Right lobe of liver (tissue), 6 donors: ENCODE measurements at regions not wholly inside any gene's neighbourhood (a gene's known extent, or its start where the extent isn't known, plus 50 kb on each side); places are given as distances from the start of the nearest gene placed in this dataset.

ENCODE experiments used
- ATAC-seq, 4 donors: fragments of 200-7000 bp; cut with Tn5 transposase; one replicate each; pipeline ENCODE4 v1.9.1; 2020; ENCODE audit warnings: mild to moderate bottlenecking in 4 of 4, moderate library complexity in 4 of 4
- DNase-seq, 3 donors: peaks; one replicate each; pipeline ENCODE4 v3.0.0-alpha.2; 2020
- H3K27ac ChIP-seq, 3 donors: fragments of 200-600 bp; one replicate each; pipeline ENCODE4 v1.8.0; 2022
- H3K27me3 ChIP-seq, 2 donors: fragments of 200-600 bp; one replicate each; pipeline ENCODE4 v1.8.0; 2022
- H3K36me3 ChIP-seq, 4 donors: fragments of 200-600 bp; sonication (generic) in 1 of 4; one replicate each; pipeline versions ENCODE4 v1.5.1 to v1.8.0; 2017 to 2022; ENCODE audit warnings: control low read depth in 1 of 4
- H3K4me1 ChIP-seq, 4 donors: fragments of 200-600 bp; sonication (generic) in 1 of 4; one replicate each; pipeline versions ENCODE4 v1.5.1 to v1.8.0; 2017 to 2022; ENCODE audit warnings: control low read depth in 1 of 4
- H3K4me3 ChIP-seq, 3 donors: fragments of 200-600 bp; one replicate each; pipeline ENCODE4 v1.8.0; 2022
- H3K9me3 ChIP-seq, 4 donors: fragments of 200-600 bp; sonication (generic) in 1 of 4; one replicate each; pipeline versions ENCODE4 v1.5.1 to v1.8.0; 2017 to 2022; ENCODE audit warnings: control low read depth in 1 of 4
- POLR2A ChIP-seq: fragments of 450-650 bp; IDR thresholded peaks from one replicate; pipeline ENCODE4 v1.6.1; 2017; ENCODE audit warnings: antibody characterized with exemption, mild to moderate bottlenecking
- WGBS: methylation state at CpG from one replicate; pipeline ENCODE4 v1.1.6; 2018; ENCODE audit warnings: low coverage, low lambda C conversion rate; ENCODE audit not compliant: insufficient coverage; ENCODE audit errors: missing lambda C conversion rate; 5-methylcytosine and 5-hydroxymethylcytosine counted together
- intact Hi-C, 2 donors: fragments of 100-400 bp; cut with DNase I; formaldehyde crosslinking; loops; one replicate each; pipeline versions ENCODE4 v1.11.2 to v1.14.1; 2022
- TF ChIP-seq, protein P1 (sequence below), 4 donors: fragments of 200-600 bp in 3 of 4; fragments of 450-650 bp in 1 of 4; IDR thresholded peaks; one replicate each; pipeline versions ENCODE4 v1.5.1 to v1.8.0; 2016 to 2022; ENCODE audit warnings: antibody characterized with exemption in 4 of 4, mild to moderate bottlenecking in 2 of 4
- donor health status: DM: no; HTN: yes; CAD: no.
- donor health status: DM: no; HTN: no; CAD: no.
- donor health status: DM: no; HTN: no; CAD: no.
- donor health status: DM: no; HTN: yes; CAD: no.
- donor health status: DM: no; HTN: yes; CAD: no.

GRCh38 chr7:91801331-91801983, 79.0 kb downstream of the MTERF1 start:
- no peaks in the 10 kb centered on the region for H3K4me1 ChIP-seq
- no CpG with 5 or more reads among the region's 5 CpGs for WGBS
- intact Hi-C loops = no loop called here
- no peaks in the 10 kb centered on the region for H3K27me3 ChIP-seq
- no peaks in the 10 kb centered on the region for H3K9me3 ChIP-seq
- TF ChIP-seq, protein P1, sequence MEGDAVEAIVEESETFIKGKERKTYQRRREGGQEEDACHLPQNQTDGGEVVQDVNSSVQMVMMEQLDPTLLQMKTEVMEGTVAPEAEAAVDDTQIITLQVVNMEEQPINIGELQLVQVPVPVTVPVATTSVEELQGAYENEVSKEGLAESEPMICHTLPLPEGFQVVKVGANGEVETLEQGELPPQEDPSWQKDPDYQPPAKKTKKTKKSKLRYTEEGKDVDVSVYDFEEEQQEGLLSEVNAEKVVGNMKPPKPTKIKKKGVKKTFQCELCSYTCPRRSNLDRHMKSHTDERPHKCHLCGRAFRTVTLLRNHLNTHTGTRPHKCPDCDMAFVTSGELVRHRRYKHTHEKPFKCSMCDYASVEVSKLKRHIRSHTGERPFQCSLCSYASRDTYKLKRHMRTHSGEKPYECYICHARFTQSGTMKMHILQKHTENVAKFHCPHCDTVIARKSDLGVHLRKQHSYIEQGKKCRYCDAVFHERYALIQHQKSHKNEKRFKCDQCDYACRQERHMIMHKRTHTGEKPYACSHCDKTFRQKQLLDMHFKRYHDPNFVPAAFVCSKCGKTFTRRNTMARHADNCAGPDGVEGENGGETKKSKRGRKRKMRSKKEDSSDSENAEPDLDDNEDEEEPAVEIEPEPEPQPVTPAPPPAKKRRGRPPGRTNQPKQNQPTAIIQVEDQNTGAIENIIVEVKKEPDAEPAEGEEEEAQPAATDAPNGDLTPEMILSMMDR (IDR thresholded peaks at IDR 0.05) = no peak
- TF ChIP-seq POLR2A = no peak
- no peak overlapping the region for H3K4me3 ChIP-seq
- no peak overlapping the region for H3K27ac ChIP-seq
- DNase-seq (no peak), ATAC-seq (no peak)
- H3K36me3 ChIP-seq = no peaks in the 10 kb centered on the region

GRCh38 chr7:91811236-91811635, 69.3 kb downstream of the MTERF1 start:
- intact Hi-C loops = no loop called here
- Histone ChIP-seq H3K27me3 (no peaks in the 10 kb centered on the region), H3K4me1 (no peaks in the 10 kb centered on the region), H3K4me3 (no peak overlapping the region), H3K36me3 (no peaks in the 10 kb centered on the region), H3K9me3 (no peaks in the 10 kb centered on the region), H3K27ac (no peak overlapping the region)
- TF ChIP-seq POLR2A = no peak
- TF ChIP-seq, protein P1 (IDR thresholded peaks at IDR 0.05) = no peak
- 53% methylated on average over 3 of the region's 3 CpGs for WGBS
- no peak for ATAC-seq
- DNase-seq = no peak

DNA sequence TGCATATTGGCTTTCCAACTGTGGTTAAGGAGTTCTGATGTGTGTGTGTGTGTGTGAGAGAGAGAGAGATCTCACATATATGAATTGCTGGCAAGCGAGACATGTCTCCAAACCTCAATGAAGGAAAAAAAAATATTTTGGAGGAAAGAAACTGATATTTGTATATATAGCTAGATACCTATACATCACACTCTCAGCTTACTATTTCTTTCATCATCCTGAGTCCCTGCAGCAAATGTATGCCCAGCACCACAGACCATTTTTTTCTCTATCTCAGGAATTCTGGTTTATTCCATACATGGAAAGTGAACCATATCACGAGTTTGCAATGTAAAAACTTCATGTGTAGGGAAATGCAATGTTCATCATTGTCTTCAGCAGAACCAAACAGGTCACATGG, 68.9 kb downstream of the MTERF1 start:
- no peak overlapping the region for H3K4me3 ChIP-seq
- ATAC-seq (no peak), DNase-seq (no peak)
- TF ChIP-seq, protein P1 (IDR thresholded peaks at IDR 0.05) = no peak
- TF ChIP-seq POLR2A = no peak
- WGBS = 61% methylated on average over 2 of the region's 2 CpGs
- intact Hi-C loops = no loop called here
- no peaks in the 10 kb centered on the region for H3K36me3 ChIP-seq
- no peaks in the 10 kb centered on the region for H3K27me3 ChIP-seq
- no peaks in the 10 kb centered on the region for H3K4me1 ChIP-seq
- H3K27ac ChIP-seq = no peak overlapping the region
- no peaks in the 10 kb centered on the region for H3K9me3 ChIP-seq

- H3K36me3 ChIP-seq = no peaks in the 10 kb centered on the region
- H3K27me3 ChIP-seq = no peaks in the 10 kb centered on the region
- H3K27ac ChIP-seq = no peak overlapping the region
- no peaks in the 10 kb centered on the region for H3K9me3 ChIP-seq
- H3K4me3 ChIP-seq = no peak overlapping the region
- intact Hi-C loops = no loop called here
- H3K4me1 ChIP-seq = no peaks in the 10 kb centered on the region
- TF ChIP-seq POLR2A = no peak
- TF ChIP-seq, protein P1 (IDR thresholded peaks at IDR 0.05) = no peak
- WGBS = 47% methylated on average over 3 of the region's 3 CpGs
- DNase-seq (no peak), ATAC-seq (no peak)
Observed at GRCh38 chr7:91812388-91812787, 68.1 kb downstream of the MTERF1 start.

GRCh38 chr7:91814189-91814588, 66.3 kb downstream of the MTERF1 start:
- H3K27me3 ChIP-seq = no peaks in the 10 kb centered on the region
- no peaks in the 10 kb centered on the region for H3K36me3 ChIP-seq
- 38% methylated on average over 1 of the region's 1 CpG for WGBS
- no peak overlapping the region for H3K4me3 ChIP-seq
- no peaks in the 10 kb centered on the region for H3K4me1 ChIP-seq
- H3K27ac ChIP-seq = no peak overlapping the region
- intact Hi-C loops = no loop called here
- H3K9me3 ChIP-seq = no peaks in the 10 kb centered on the region
- DNase-seq = no peak
- ATAC-seq = no peak
- TF ChIP-seq, protein P1 (IDR thresholded peaks at IDR 0.05) = no peak
- no peak for TF ChIP-seq POLR2A
